MCF 10A (cell line): ENCODE measurements at regions not wholly inside any gene's neighbourhood (a gene's known extent, or its start where the extent isn't known, plus 50 kb on each side); places are given as distances from the start of the nearest gene placed in this dataset.

ENCODE experiments used
- BruUV-seq: library from RNA; stranded (reverse); fragments of 400-500 nt; replicated peaks from 2 replicates; lab custom pipeline; 2021; lab: Mats Ljungman, UMichigan
- CTCF ChIA-PET: fragments of 300-600 bp; sonication (Branson Sonifier 250); formaldehyde crosslinking; extraction: SDS; loops from one replicate; lab custom pipeline; 2021; ENCODE audit warnings: antibody characterized with exemption, inconsistent platforms; lab: Yijun Ruan, JAX
- POLR2A ChIA-PET: fragments of 300-600, 350-650 bp; sonication (Branson Sonifier 250); formaldehyde crosslinking; extraction: SDS; loops from one replicate; lab custom pipeline; 2020; ENCODE audit warnings: antibody characterized with exemption, inconsistent platforms; lab: Yijun Ruan, JAX
- DNase-seq: peaks from one replicate; pipeline ENCODE4 v3.0.0-alpha.2; 2018; ENCODE audit not compliant: unreplicated experiment
- H3K27ac Mint-ChIP-seq: one replicate; pipeline ENCODE4 v1.8.0; 2022; ENCODE audit warnings: mild to moderate bottlenecking, low read depth, mixed read lengths; ENCODE audit not compliant: unreplicated experiment
- H3K27me3 Mint-ChIP-seq: one replicate; pipeline ENCODE4 v1.8.0; 2022; ENCODE audit warnings: mixed read lengths; ENCODE audit not compliant: insufficient read depth, unreplicated experiment
- H3K36me3 Mint-ChIP-seq: one replicate; pipeline ENCODE4 v1.8.0; 2022; ENCODE audit warnings: mild to moderate bottlenecking, moderate library complexity, mixed read lengths; ENCODE audit not compliant: insufficient read depth, unreplicated experiment
- H3K4me1 Mint-ChIP-seq: one replicate; pipeline ENCODE4 v1.8.0; 2022; ENCODE audit warnings: mixed read lengths; ENCODE audit not compliant: insufficient read depth, unreplicated experiment
- H3K4me3 Mint-ChIP-seq: one replicate; pipeline ENCODE4 v1.8.0; 2022; ENCODE audit warnings: mild to moderate bottlenecking, moderate library complexity, mixed read lengths; ENCODE audit not compliant: unreplicated experiment
- H3K9me3 Mint-ChIP-seq: one replicate; pipeline ENCODE4 v1.8.0; 2022; ENCODE audit warnings: mixed read lengths; ENCODE audit not compliant: unreplicated experiment
- intact Hi-C: fragments of 100-400 bp; cut with micrococcal nuclease; formaldehyde crosslinking; loops from 2 replicates; pipeline ENCODE4 v1.14.1; 2022
- TF ChIP-seq, protein P1 (sequence below): fragments of 200-600 bp; IDR thresholded peaks from one replicate; pipeline ENCODE4 v1.8.0; 2022; ENCODE audit warnings: antibody characterized with exemption, mild to moderate bottlenecking; ENCODE audit not compliant: unreplicated experiment

DNA sequence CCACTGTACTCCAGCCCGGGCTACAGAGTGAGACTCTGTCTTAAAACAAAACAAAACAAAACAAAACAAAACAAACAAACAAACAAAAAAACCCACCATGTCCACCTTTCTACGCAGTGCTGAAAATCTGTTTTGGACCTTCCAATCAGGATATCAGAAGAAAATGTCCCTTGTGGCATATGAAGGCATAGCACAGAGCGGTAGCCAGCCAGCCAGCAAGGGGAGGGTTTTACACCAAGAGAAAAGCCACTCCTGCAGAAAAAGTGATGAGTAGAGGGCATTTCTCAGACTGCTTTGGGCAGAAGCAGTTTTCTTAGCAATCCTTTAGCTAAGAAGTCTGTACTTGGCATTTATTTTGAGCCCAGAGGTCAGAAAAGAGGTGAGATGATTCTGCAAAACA, 612.2 kb downstream of the TYW1 start:
- no peaks in the 10 kb centered on the region for H3K27me3 Mint-ChIP-seq
- no TSS peak for BruUV-seq
- peaks cover 42% of the 10 kb centered on the region for H3K9me3 Mint-ChIP-seq
- H3K4me3 Mint-ChIP-seq: no peak overlapping the region
- DNase-seq: no peak
- H3K4me1 Mint-ChIP-seq: no peaks in the 10 kb centered on the region
- ChIA-PET CTCF (no interaction called here), POLR2A (no interaction called here)
- TF ChIP-seq, protein P1, sequence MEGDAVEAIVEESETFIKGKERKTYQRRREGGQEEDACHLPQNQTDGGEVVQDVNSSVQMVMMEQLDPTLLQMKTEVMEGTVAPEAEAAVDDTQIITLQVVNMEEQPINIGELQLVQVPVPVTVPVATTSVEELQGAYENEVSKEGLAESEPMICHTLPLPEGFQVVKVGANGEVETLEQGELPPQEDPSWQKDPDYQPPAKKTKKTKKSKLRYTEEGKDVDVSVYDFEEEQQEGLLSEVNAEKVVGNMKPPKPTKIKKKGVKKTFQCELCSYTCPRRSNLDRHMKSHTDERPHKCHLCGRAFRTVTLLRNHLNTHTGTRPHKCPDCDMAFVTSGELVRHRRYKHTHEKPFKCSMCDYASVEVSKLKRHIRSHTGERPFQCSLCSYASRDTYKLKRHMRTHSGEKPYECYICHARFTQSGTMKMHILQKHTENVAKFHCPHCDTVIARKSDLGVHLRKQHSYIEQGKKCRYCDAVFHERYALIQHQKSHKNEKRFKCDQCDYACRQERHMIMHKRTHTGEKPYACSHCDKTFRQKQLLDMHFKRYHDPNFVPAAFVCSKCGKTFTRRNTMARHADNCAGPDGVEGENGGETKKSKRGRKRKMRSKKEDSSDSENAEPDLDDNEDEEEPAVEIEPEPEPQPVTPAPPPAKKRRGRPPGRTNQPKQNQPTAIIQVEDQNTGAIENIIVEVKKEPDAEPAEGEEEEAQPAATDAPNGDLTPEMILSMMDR: no peak
- intact Hi-C loops: no loop called here
- no peaks in the 10 kb centered on the region for H3K36me3 Mint-ChIP-seq
- no peak overlapping the region for H3K27ac Mint-ChIP-seq

DNA sequence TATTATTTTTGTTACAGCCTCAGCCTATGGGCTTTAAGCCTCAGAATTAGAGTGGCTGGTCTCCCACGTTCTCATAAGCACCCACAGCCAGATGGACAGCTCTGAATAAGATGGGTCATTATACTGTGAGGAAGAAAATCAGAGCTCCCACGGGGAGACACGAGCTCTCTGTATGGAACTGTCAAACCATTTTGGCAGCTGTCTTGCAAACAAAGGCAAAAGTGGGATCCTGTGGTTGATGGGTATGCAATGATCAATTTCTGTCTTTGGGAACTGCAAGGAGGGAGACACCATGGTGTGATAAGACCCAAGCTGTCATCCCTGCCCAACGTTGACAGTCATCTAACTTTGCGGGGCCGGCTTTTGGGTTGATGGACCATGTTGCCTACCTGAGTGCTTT, 614.3 kb downstream of the TYW1 start:
- peaks cover 30% of the 10 kb centered on the region for H3K9me3 Mint-ChIP-seq
- no TSS peak for BruUV-seq
- DNase-seq: no peak
- POLR2A ChIA-PET: no interaction called here
- H3K27ac Mint-ChIP-seq: no peak overlapping the region
- CTCF ChIA-PET: no interaction called here
- no peak overlapping the region for H3K4me3 Mint-ChIP-seq
- intact Hi-C loops: no loop called here
- no peaks in the 10 kb centered on the region for H3K4me1 Mint-ChIP-seq
- no peaks in the 10 kb centered on the region for H3K36me3 Mint-ChIP-seq
- TF ChIP-seq, protein P1: no peak
- no peaks in the 10 kb centered on the region for H3K27me3 Mint-ChIP-seq

DNA sequence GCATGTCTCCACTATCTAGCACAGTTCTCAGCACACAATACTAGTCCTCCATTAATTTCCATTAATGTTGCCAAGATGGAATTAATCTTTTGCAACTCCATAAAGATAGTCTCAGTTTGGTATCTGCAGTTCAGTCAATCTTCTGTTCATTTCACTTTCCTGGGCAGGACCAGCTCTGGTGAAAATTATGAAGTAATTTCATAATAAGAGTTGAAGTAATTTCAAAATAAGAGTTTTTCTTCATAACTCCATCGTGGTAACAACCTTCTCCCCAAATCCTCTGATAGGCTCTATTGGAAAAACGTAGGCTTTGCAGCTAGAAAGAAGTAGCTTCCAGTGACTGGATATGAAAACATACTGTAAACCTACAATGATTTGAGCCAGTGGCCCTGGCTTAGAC, 618.2 kb downstream of the TYW1 start:
- BruUV-seq: no TSS peak
- intact Hi-C loops: no loop called here
- POLR2A ChIA-PET: interaction anchor here (0.6 kb wide), 1 partner anchor 495 kb away, joined by 3 read pairs; no protein-coding TSS in a partner anchor
- Mint-ChIP-seq H3K4me1 (no peaks in the 10 kb centered on the region), H3K4me3 (no peak overlapping the region), H3K27ac (no peak overlapping the region), H3K27me3 (no peaks in the 10 kb centered on the region), H3K9me3 (peaks cover 32% of the 10 kb centered on the region), H3K36me3 (no peaks in the 10 kb centered on the region)
- TF ChIP-seq, protein P1: no peak
- DNase-seq: no peak
- CTCF ChIA-PET: interaction anchor here (0.6 to 1.6 kb wide), 2 partner anchors 11 to 968 kb away, joined by 3 to 6 read pairs; no protein-coding TSS in a partner anchor

DNA sequence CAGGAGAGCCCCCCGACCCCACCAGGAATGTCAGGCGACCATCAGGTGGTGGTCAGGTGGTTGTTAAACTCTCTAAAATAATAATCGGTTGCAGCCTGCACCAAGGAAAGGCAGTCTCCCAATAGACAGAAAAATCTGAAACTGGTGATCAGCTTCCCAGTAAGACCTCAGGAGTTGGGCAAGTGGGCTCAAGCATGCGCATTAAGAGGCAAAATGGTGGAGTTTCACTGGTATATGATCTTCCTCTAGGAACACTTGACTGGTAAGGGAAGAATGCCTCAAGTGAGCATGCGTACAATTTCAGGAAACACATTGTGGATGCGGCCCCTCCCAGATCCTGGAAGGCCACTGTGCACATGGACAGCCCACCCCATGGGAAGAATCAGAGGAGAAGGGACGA, 619.9 kb downstream of the TYW1 start:
- ChIA-PET POLR2A (no interaction called here), CTCF (no interaction called here)
- H3K4me1 Mint-ChIP-seq: no peaks in the 10 kb centered on the region
- H3K4me3 Mint-ChIP-seq: no peak overlapping the region
- DNase-seq: no peak
- H3K27me3 Mint-ChIP-seq: no peaks in the 10 kb centered on the region
- H3K36me3 Mint-ChIP-seq: no peaks in the 10 kb centered on the region
- H3K27ac Mint-ChIP-seq: no peak overlapping the region
- intact Hi-C loops: no loop called here
- TF ChIP-seq, protein P1: no peak
- BruUV-seq: no TSS peak
- peaks cover 29% of the 10 kb centered on the region for H3K9me3 Mint-ChIP-seq
